A673 (cell line): ENCODE measurements at regions not wholly inside any gene's neighbourhood (a gene's known extent, or its start where the extent isn't known, plus 50 kb on each side); places are given as distances from the start of the nearest gene placed in this dataset.

Experiments
- CTCF ChIP-seq: fragments of 300-800, 200-600 bp; sonication (generic); conservative IDR thresholded peaks from 2 replicates; pipeline ENCODE4 v1.5.1; 2017; ENCODE audit warnings: low read depth, mild to moderate bottlenecking, antibody characterized with exemption, low read length, moderate library complexity, mixed read lengths
- EZH2 ChIP-seq: fragments of 200-600 bp; sonication (generic); IDR thresholded peaks from 2 replicates; pipeline ENCODE4 v1.6.1; 2017; ENCODE audit warnings: borderline replicate concordance, low read depth, mild to moderate bottlenecking, mixed read lengths, antibody characterized with exemption, low read length; ENCODE audit not compliant: poor library complexity, severe bottlenecking

GRCh38 chr7:26950889-26951288, 86.5 kb upstream of the SKAP2 start:
- no peak for TF ChIP-seq CTCF
- TF ChIP-seq EZH2, result no peak
